GM12891 (cell line): ENCODE measurements at regions not wholly inside any gene's neighbourhood (a gene's known extent, or its start where the extent isn't known, plus 50 kb on each side); places are given as distances from the start of the nearest gene placed in this dataset.

Source experiments
- POLR2A ChIP-seq: IDR thresholded peaks from 2 replicates; pipeline ENCODE4 v1.6.1; 2011; ENCODE audit warnings: low read depth, low read length, control low read depth
- POLR2AphosphoS5 ChIP-seq: IDR thresholded peaks from 2 replicates; pipeline ENCODE4 v1.6.1; 2011; ENCODE audit warnings: low read depth, low read length, control low read depth

DNA sequence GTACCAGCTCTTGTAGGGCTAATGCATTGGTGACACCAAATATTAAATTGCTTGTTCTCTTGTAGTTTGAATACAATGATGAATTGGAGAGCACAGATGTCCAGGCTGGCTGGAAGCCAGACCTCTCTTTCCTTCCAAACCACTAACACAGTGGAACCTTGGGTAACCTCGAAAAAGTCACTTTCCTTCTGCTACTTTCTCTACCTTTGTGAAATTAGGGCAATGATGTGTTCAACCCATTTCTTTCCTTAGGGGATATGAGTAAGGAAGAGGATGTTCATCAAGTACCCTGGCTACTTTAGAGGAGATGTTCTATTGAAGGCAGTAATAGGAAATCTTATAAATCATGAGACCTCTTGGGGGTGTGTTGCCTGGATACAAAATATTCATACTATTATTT, 55.7 kb downstream of the XCL2 start:
- TF ChIP-seq POLR2A (no peak), POLR2AphosphoS5 (no peak)
